D721Med (cell line): ENCODE measurements at regions not wholly inside any gene's neighbourhood (a gene's known extent, or its start where the extent isn't known, plus 50 kb on each side); places are given as distances from the start of the nearest gene placed in this dataset.

ENCODE experiments used
- DNase-seq: peaks from one replicate; pipeline ENCODE4 v3.0.0; 2011; ENCODE audit warnings: low spot score; ENCODE audit not compliant: insufficient read length
- FAIRE-seq: peaks from 2 replicates; lab custom pipeline; 2011; peaks lifted over from hg19 to GRCh38; lab: Jason Lieb, UNC
- TF ChIP-seq, protein P1 (sequence below): IDR thresholded peaks from 2 replicates; pipeline ENCODE4 v1.5.1; 2012; ENCODE audit warnings: mild to moderate bottlenecking, control low read depth; ENCODE audit not compliant: insufficient read depth; ENCODE audit errors: missing control alignments

DNA sequence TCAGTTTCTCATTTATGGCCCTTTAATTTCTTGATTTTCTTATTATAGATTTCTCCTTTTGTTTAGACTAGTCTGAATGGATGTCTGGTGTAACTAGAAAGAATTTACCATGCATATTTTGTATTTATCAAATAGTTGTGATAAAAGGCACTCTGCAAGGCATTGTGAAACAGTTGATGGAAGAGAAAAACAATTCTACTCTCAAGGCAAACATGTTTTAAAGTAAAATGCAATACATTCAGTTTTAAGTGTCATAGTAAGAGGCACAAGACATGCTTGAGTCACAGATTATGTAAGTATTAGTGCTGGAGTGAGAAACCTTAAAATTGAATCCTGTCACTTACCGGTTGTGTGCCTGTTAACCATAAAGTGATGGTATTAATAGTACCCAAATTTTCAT, 283.3 kb upstream of the DKK2 start:
- TF ChIP-seq, protein P1, sequence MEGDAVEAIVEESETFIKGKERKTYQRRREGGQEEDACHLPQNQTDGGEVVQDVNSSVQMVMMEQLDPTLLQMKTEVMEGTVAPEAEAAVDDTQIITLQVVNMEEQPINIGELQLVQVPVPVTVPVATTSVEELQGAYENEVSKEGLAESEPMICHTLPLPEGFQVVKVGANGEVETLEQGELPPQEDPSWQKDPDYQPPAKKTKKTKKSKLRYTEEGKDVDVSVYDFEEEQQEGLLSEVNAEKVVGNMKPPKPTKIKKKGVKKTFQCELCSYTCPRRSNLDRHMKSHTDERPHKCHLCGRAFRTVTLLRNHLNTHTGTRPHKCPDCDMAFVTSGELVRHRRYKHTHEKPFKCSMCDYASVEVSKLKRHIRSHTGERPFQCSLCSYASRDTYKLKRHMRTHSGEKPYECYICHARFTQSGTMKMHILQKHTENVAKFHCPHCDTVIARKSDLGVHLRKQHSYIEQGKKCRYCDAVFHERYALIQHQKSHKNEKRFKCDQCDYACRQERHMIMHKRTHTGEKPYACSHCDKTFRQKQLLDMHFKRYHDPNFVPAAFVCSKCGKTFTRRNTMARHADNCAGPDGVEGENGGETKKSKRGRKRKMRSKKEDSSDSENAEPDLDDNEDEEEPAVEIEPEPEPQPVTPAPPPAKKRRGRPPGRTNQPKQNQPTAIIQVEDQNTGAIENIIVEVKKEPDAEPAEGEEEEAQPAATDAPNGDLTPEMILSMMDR: no peak
- no peak for FAIRE-seq

DNA sequence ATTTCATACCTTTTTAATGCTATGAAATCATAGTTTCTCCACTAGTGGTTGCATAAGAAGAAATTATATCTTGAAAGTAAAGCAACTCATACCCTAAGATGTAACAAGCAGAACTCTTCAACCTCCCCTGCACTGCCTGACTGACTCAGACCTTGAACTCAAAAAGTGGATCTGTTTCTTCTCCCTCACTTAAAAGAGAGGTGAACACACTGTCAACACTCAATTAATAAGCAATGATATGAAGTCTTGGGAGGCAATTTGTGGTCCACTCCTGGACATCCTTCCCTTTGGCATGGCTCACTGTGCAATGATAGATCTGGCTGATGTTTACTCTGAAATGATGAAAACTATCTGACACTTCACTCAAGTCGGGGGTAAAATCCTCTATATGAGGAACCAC, 282.0 kb upstream of the DKK2 start:
- no peak for DNase-seq
- TF ChIP-seq, protein P1: no peak
- no peak for FAIRE-seq

More for the DNA sequence above, 283.3 kb upstream of the DKK2 start:
- DNase-seq: no peak

DNA sequence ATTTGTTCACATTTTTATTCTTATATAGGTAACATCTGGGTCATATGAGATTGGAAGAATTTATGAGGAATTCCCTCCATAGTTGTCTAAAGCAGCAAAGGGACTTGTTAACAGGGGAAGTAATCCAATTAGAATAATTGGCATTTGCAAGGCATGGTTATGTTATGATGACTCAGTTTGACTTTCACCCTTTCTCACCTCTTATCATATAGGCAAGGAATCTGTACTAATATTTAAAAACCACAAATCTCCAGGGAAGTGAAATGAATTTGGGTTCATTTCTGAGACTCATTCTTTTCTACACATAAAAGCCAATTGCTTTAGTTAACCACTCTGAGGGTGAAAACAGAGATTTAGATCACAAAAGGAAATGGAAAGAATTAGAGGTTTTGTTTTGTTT, 281.5 kb upstream of the DKK2 start:
- no peak for DNase-seq
- no peak for FAIRE-seq
- TF ChIP-seq, protein P1: no peak

DNA sequence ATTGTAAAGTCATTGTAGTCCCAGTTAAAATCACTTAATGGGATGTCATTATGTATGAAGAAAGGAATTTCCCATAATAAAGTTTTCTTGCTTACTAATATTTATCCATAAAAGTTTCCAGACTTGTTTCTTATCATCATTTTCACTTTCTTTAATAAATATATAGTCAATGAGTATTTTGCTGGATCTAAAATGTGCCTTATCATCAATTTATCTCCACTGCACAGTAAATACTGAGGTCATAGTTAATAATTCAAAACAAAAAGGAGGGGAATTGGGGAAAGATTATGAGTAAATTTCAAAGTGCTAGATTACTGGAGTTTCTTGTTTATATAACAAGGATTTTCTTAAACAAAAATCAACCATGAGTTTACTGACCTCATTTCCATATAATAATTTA, 279.5 kb upstream of the DKK2 start:
- TF ChIP-seq, protein P1: no peak
- FAIRE-seq (no peak), DNase-seq (no peak)

DNA sequence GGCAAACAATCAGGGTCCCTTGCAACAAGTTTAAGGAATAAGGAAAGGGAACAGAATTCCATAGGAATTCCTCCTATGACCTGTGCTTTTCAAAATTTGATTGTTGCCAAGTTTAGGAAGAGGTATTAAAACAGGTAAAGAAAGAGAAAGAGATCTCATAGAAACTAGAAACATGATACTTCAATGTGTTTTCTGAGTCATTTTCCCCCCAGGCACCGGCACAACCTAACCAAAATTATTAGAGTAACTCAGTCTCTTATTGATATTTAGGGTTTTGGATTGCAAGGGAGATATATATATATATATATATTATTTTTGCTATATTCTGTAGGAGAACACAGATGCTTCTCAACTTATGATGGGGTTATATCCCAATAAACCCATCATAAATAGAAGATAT, 278.0 kb upstream of the DKK2 start:
- no peak for DNase-seq
- FAIRE-seq: no peak

DNA sequence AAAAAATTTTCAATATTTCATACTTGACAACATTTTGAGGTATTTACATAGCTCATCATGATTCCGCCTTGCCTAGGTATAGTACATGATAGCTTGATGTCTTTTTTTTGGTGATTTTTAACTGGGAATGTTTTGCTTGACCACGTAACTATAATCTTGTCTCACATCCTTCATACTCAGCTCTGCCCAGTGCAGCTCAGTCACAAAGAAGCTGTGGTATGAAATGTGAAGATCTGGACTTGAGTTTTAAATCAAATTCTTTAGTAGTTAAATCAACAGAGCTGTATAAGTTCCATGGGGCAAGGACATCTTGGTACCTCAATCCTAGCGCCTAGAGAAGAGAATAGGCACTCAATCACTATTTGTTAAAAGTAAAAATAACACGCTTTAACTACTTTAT, 276.3 kb upstream of the DKK2 start:
- FAIRE-seq: no peak

More for the DNA sequence above, 278.0 kb upstream of the DKK2 start:
- TF ChIP-seq, protein P1: no peak

DNA sequence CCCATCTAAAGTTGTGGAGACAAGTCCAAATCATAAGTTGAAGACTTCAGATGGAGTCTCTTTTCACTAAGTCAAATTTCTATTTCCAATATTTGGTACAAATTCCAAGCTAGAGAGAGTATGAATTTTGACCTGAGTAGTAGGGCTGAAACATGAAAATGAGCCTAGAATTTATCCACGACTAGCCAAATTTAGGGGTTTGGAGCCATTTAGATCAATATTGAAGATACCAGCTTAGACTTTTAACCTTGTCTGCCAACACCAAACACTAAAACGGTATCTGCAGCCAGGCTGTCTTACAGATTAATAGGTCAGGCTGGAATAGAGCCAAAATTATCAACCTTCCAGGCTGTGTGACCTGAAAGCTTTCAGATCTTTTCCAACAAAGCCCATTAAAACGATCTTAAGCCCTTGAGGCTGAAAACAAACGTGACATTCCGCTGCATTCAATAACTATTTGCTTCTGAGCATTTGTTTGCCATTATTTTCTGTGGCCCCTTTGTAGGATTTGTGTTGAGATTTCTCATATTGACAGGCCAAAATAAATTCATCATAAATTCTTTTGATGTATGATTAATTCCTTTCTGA, 268.7 kb upstream of the DKK2 start:
- FAIRE-seq: no peak
- TF ChIP-seq, protein P1: no peak
- no peak for DNase-seq

More for the DNA sequence above, 276.3 kb upstream of the DKK2 start:
- TF ChIP-seq, protein P1: no peak
- no peak for DNase-seq
